ENCODE measurements at regions not wholly inside any gene's neighbourhood (a gene's known extent, or its start where the extent isn't known, plus 50 kb on each side); places are given as distances from the start of the nearest gene placed in this dataset.

- DNase-seq, result no peak
These were observed 530.8 kb downstream of the TCERG1L start for GRCh38 chr10:130780763-130781162.

GRCh38 chr10:130781206-130781605, 530.3 kb downstream of the TCERG1L start:
- DNase-seq, result no peak

- no peak for DNase-seq
These were observed 529.9 kb downstream of the TCERG1L start for GRCh38 chr10:130781623-130782022.

- no peak for DNase-seq
These were observed 529.1 kb downstream of the TCERG1L start for GRCh38 chr10:130782467-130782866.

GRCh38 chr10:130784326-130784725, 527.2 kb downstream of the TCERG1L start:
- DNase-seq, result no peak

GRCh38 chr10:130786365-130786966, 525.1 kb downstream of the TCERG1L start:
- no peak for DNase-seq

- no peak for DNase-seq
These were observed 524.3 kb downstream of the TCERG1L start for GRCh38 chr10:130787243-130787642.

GRCh38 chr10:130787821-130788220, 523.7 kb downstream of the TCERG1L start:
- no peak for DNase-seq

GRCh38 chr10:130790339-130790738, 521.2 kb downstream of the TCERG1L start:
- DNase-seq, result no peak

GRCh38 chr10:130792096-130792845, 519.2 kb downstream of the TCERG1L start:
- DNase-seq, result no peak

- no peak for DNase-seq
These were observed 515.7 kb downstream of the TCERG1L start for GRCh38 chr10:130795819-130796218.

GRCh38 chr10:130799532-130799931, 512.0 kb downstream of the TCERG1L start:
- no peak for DNase-seq

- DNase-seq, result no peak
These were observed 511.2 kb downstream of the TCERG1L start for GRCh38 chr10:130800281-130800680.

GRCh38 chr10:130801276-130801675, 510.2 kb downstream of the TCERG1L start:
- DNase-seq, result no peak

- no peak for DNase-seq
These were observed 509.7 kb downstream of the TCERG1L start for GRCh38 chr10:130801784-130802183.

- no peak for DNase-seq
These were observed 509.2 kb downstream of the TCERG1L start for GRCh38 chr10:130802301-130802700.

GRCh38 chr10:130804281-130804680, 507.2 kb downstream of the TCERG1L start:
- DNase-seq, result no peak

- DNase-seq, result no peak
These were observed 506.5 kb downstream of the TCERG1L start for GRCh38 chr10:130804778-130805634.

- DNase-seq, result no peak
These were observed 505.9 kb downstream of the TCERG1L start for GRCh38 chr10:130805635-130806030.

- no peak for DNase-seq
These were observed 505.1 kb downstream of the TCERG1L start for GRCh38 chr10:130806426-130806825.

- no peak for DNase-seq
These were observed 504.4 kb downstream of the TCERG1L start for GRCh38 chr10:130807096-130807495.

- no peak for DNase-seq
These were observed 503.8 kb downstream of the TCERG1L start for GRCh38 chr10:130807721-130808120.

GRCh38 chr10:130808243-130808642, 503.3 kb downstream of the TCERG1L start:
- DNase-seq, result no peak

GRCh38 chr10:130808686-130809085, 502.8 kb downstream of the TCERG1L start:
- DNase-seq, result no peak
